ENCODE measurements at regions not wholly inside any gene's neighbourhood (a gene's known extent, or its start where the extent isn't known, plus 50 kb on each side); places are given as distances from the start of the nearest gene placed in this dataset.

DNA sequence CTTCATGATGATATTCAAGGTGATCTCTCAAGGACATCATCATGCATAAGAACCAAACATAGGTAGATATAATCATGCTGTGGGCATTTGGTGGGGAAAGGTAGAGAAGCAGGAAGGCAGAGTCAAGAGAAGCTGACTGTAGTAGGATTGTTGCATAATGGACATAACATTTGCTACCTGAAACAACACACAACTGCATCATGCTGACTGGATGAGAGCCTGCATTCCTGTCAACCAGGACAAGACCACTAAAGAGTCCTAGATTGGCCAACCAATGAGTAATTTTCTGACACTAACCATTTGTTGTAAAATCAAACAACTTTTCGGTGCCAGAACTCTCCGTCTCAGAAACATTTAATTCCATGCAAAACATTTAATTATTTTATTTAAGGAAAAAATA, 377.2 kb downstream of the PLPP3 start:
- RAD21 ChIA-PET (ENCODE audit: unreplicated experiment): no interaction called here
- 22% methylated on average over 2 of the region's 2 CpGs for WGBS (ENCODE audit: insufficient coverage, insufficient replicate concordance, low lambda C conversion rate, missing lambda C conversion rate)

DNA sequence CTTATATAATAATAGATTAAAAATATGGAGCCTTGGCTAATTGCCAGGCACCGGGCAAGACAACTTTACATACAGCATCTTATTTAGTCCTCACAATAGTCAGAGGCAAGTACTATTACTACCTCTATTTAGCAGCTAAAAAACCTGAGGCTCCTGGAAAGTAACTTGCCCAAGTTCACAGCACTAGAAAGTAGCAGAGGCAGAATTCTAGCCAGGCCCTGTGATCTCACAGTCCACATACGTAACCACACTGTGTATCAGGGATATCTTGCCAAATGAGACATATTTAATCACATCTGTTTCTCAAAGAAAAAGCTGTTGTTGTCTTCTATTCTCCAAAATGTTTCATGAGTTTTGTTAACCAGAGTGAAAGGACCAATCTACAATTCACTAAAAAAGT, 378.5 kb downstream of the PLPP3 start:
- POLR2A ChIA-PET: interaction anchor here (0.6 kb wide), 1 partner anchor 67 kb away, joined by 3 read pairs; no protein-coding TSS in a partner anchor
- no peak overlapping the region for H3K27ac ChIP-seq (ENCODE audit: control insufficient read depth, insufficient read depth)
- no TSS peak for BruUV-seq (replicated peaks)
- no peaks in the 10 kb centered on the region for H3K9me3 ChIP-seq (replicated peaks; ENCODE audit: control insufficient read depth, insufficient read depth, low read length)
- no peak overlapping the region for H3K4me2 ChIP-seq (ENCODE audit: control insufficient read depth, insufficient read depth)
- no peak for DNase-seq (ENCODE audit: low read depth, low spot score)
- CTCF ChIA-PET: interaction anchor here (0.7 to 2.4 kb wide), 4 partner anchors 10 to 258 kb away, joined by 3 to 12 read pairs (median 4); no protein-coding TSS in a partner anchor
- no peak for ATAC-seq
- H4K20me1 ChIP-seq (ENCODE audit: control insufficient read depth, insufficient read depth): no peaks in the 10 kb centered on the region
- SMC1A ChIA-PET (ENCODE audit: uncharacterized antibody, unreplicated experiment): interaction anchor here (0.7 to 2.0 kb wide), 12 partner anchors 10 to 294 kb away, joined by 3 to 6 read pairs (median 3); no protein-coding TSS in a partner anchor
- no peak overlapping the region for H3K9ac ChIP-seq (ENCODE audit: control insufficient read depth, insufficient read depth, low read length)
- no peak for FAIRE-seq
- WGBS (ENCODE audit: insufficient coverage, insufficient replicate concordance, low lambda C conversion rate, missing lambda C conversion rate): 47% methylated on average over 2 of the region's 2 CpGs
- intact Hi-C loops (cut with micrococcal nuclease; ENCODE audit: unreplicated experiment): no loop called here
- no peaks in the 10 kb centered on the region for H3K4me1 ChIP-seq (ENCODE audit: control insufficient read depth, insufficient read depth, low read length)
- H2AFZ ChIP-seq (ENCODE audit: control insufficient read depth, low read depth, low read length): no peak overlapping the region
- no peaks in the 10 kb centered on the region for H3K79me2 ChIP-seq (ENCODE audit: control insufficient read depth, insufficient read depth, low read length)
- H3K4me3 ChIP-seq: no peak overlapping the region
- in situ Hi-C loops (cut with MboI): no loop called here
- no peaks in the 10 kb centered on the region for H3K36me3 ChIP-seq (ENCODE audit: control insufficient read depth in 2 of 2, insufficient read depth in 2 of 2, low read length in 1 of 2)
- H3K27me3 ChIP-seq (replicated peaks in 1 of 2; ENCODE audit: control insufficient read depth in 2 of 2, insufficient read depth in 2 of 2, low read length in 1 of 2): no peaks in the 10 kb centered on the region
- RAD21 ChIA-PET (ENCODE audit: unreplicated experiment): interaction anchor here (1.9 kb wide), 1 partner anchor 42 kb away, joined by 5 read pairs; no protein-coding TSS in a partner anchor
- TF ChIP-seq CHD4 (IDR thresholded peaks at IDR 0.05): no peak
- TF ChIP-seq RB1 (IDR thresholded peaks at IDR 0.05; ENCODE audit: borderline replicate concordance): no peak
- TF ChIP-seq, protein P1, sequence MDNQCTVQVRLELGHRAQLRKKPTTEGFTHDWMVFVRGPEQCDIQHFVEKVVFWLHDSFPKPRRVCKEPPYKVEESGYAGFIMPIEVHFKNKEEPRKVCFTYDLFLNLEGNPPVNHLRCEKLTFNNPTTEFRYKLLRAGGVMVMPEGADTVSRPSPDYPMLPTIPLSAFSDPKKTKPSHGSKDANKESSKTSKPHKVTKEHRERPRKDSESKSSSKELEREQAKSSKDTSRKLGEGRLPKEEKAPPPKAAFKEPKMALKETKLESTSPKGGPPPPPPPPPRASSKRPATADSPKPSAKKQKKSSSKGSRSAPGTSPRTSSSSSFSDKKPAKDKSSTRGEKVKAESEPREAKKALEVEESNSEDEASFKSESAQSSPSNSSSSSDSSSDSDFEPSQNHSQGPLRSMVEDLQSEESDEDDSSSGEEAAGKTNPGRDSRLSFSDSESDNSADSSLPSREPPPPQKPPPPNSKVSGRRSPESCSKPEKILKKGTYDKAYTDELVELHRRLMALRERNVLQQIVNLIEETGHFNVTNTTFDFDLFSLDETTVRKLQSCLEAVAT (IDR thresholded peaks at IDR 0.05): no peak
- TF ChIP-seq BCL11A (IDR thresholded peaks at IDR 0.05; ENCODE audit: low read depth, low read length): no peak
- no peak for TF ChIP-seq SMARCA5 (IDR thresholded peaks at IDR 0.05)
- TF ChIP-seq SMC3 (IDR thresholded peaks at IDR 0.05; ENCODE audit: borderline replicate concordance, low read length): no peak
- TF ChIP-seq MEF2A (IDR thresholded peaks at IDR 0.05; ENCODE audit: insufficient read depth, low read depth, low read length): no peak
- no peak for TF ChIP-seq POLR2AphosphoS5 (IDR thresholded peaks at IDR 0.05; ENCODE audit: low read length)
- TF ChIP-seq MXI1 (IDR thresholded peaks at IDR 0.05; ENCODE audit: low read depth, low read length): no peak
- no peak for TF ChIP-seq IKZF1 (conservative IDR thresholded peaks at IDR 0.05)
- TF ChIP-seq, protein P2, sequence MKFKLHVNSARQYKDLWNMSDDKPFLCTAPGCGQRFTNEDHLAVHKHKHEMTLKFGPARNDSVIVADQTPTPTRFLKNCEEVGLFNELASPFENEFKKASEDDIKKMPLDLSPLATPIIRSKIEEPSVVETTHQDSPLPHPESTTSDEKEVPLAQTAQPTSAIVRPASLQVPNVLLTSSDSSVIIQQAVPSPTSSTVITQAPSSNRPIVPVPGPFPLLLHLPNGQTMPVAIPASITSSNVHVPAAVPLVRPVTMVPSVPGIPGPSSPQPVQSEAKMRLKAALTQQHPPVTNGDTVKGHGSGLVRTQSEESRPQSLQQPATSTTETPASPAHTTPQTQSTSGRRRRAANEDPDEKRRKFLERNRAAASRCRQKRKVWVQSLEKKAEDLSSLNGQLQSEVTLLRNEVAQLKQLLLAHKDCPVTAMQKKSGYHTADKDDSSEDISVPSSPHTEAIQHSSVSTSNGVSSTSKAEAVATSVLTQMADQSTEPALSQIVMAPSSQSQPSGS (IDR thresholded peaks at IDR 0.05; ENCODE audit: low read length): no peak
- no peak for TF ChIP-seq PAX5 (IDR thresholded peaks at IDR 0.05; ENCODE audit: borderline replicate concordance, low read depth, low read length)
- no peak for TF ChIP-seq GABPA (IDR thresholded peaks at IDR 0.05; ENCODE audit: low read depth)
- TF ChIP-seq CREM (IDR thresholded peaks at IDR 0.05; ENCODE audit: low read depth): no peak

More for the DNA sequence above, 377.2 kb downstream of the PLPP3 start:
- in situ Hi-C loops (cut with MboI): no loop called here
- Histone ChIP-seq H3K4me1 (ENCODE audit: control insufficient read depth, insufficient read depth, low read length) (no peaks in the 10 kb centered on the region), H2AFZ (ENCODE audit: control insufficient read depth, low read depth, low read length) (no peak overlapping the region), H3K36me3 (ENCODE audit: control insufficient read depth in 2 of 2, insufficient read depth in 2 of 2, low read length in 1 of 2) (no peaks in the 10 kb centered on the region), H3K9ac (ENCODE audit: control insufficient read depth, insufficient read depth, low read length) (no peak overlapping the region), H3K4me2 (ENCODE audit: control insufficient read depth, insufficient read depth) (no peak overlapping the region), H3K27me3 (replicated peaks in 1 of 2; ENCODE audit: control insufficient read depth in 2 of 2, insufficient read depth in 2 of 2, low read length in 1 of 2) (no peaks in the 10 kb centered on the region), H3K4me3 (no peak overlapping the region), H4K20me1 (ENCODE audit: control insufficient read depth, insufficient read depth) (no peaks in the 10 kb centered on the region), H3K27ac (ENCODE audit: control insufficient read depth, insufficient read depth) (no peak overlapping the region), H3K79me2 (ENCODE audit: control insufficient read depth, insufficient read depth, low read length) (no peaks in the 10 kb centered on the region), H3K9me3 (replicated peaks; ENCODE audit: control insufficient read depth, insufficient read depth, low read length) (no peaks in the 10 kb centered on the region)
- ChIA-PET SMC1A (ENCODE audit: uncharacterized antibody, unreplicated experiment) (interaction anchor here (0.7 to 2.2 kb wide), 3 partner anchors 11 to 77 kb away, joined by 4 to 8 read pairs (median 5); no protein-coding TSS in a partner anchor), CTCF (interaction anchor here (1.1 kb wide), 2 partner anchors 11 to 27 kb away, joined by 3 to 4 read pairs; no protein-coding TSS in a partner anchor), POLR2A (no interaction called here)
- BruUV-seq (replicated peaks): no TSS peak
- no peak for FAIRE-seq
- no peak for ATAC-seq
- intact Hi-C loops (cut with micrococcal nuclease; ENCODE audit: unreplicated experiment): no loop called here
- DNase-seq (ENCODE audit: low read depth, low spot score): no peak
- TF ChIP-seq CHD1 (IDR thresholded peaks at IDR 0.05; ENCODE audit: low read depth, low read length): no peak
